PC-3 (cell line): ENCODE measurements at regions not wholly inside any gene's neighbourhood (a gene's known extent, or its start where the extent isn't known, plus 50 kb on each side); places are given as distances from the start of the nearest gene placed in this dataset.

Experiments used
- CTCF ChIP-seq: fragments of 300-600 bp; sonication (generic); conservative IDR thresholded peaks from 2 replicates; pipeline ENCODE4 v1.5.1; 2017; ENCODE audit warnings: antibody characterized with exemption, low read depth, mild to moderate bottlenecking, low read length
- EZH2 ChIP-seq: fragments of 300-600 bp; sonication (generic); IDR thresholded peaks from one replicate; pipeline ENCODE4 v1.6.1; 2017; ENCODE audit warnings: antibody characterized with exemption, mild to moderate bottlenecking, low read length; ENCODE audit not compliant: unreplicated experiment
- EZH2phosphoT487 ChIP-seq: fragments of 300-600 bp; sonication (generic); IDR thresholded peaks from 2 replicates; pipeline ENCODE4 v1.6.1; 2018; ENCODE audit warnings: mild to moderate bottlenecking, antibody characterized with exemption, low read length, borderline replicate concordance

GRCh38 chr1:38266197-38266520 lies 219.6 kb upstream of the POU3F1 start:
- no peak for TF ChIP-seq CTCF
- no peak for TF ChIP-seq EZH2phosphoT487
- TF ChIP-seq EZH2, result no peak
